Activated CD8-positive, alpha-beta T cell treated with anti-CD3 and anti-CD28 coated beads, Interleukin-2, amount 10 ng/mL, durations not matched to agents 7 days and 5 days (primary cell): ENCODE measurements at regions not wholly inside any gene's neighbourhood (a gene's known extent, or its start where the extent isn't known, plus 50 kb on each side); places are given as distances from the start of the nearest gene placed in this dataset.

Source experiments
- ATAC-seq: fragments of 150-1000 bp; cut with Tn5 transposase; one replicate; pipeline ENCODE4 v1.10.0; 2021; ENCODE audit warnings: moderate library complexity
- CTCF ChIA-PET: fragments of 350-600 bp; sonication (Branson Sonifier 250); formaldehyde crosslinking; loops from one replicate; lab custom pipeline; 2021; ENCODE audit warnings: antibody characterized with exemption; lab: Charles Lee
- POLR2A ChIA-PET: fragments of 350-600 bp; sonication (Branson Sonifier 250); formaldehyde crosslinking; loops from one replicate; lab custom pipeline; 2021; ENCODE audit warnings: antibody characterized with exemption; lab: Charles Lee
- DNase-seq: peaks from one replicate; pipeline ENCODE4 v3.0.0-alpha.2; 2020
- H3K27ac Mint-ChIP-seq: one replicate; pipeline ENCODE4 v1.8.0; 2021; ENCODE audit warnings: mild to moderate bottlenecking, mixed read lengths
- H3K27me3 Mint-ChIP-seq: one replicate; pipeline ENCODE4 v1.8.0; 2021; ENCODE audit warnings: low read depth, mixed read lengths
- H3K36me3 Mint-ChIP-seq: one replicate; pipeline ENCODE4 v1.8.0; 2021; ENCODE audit warnings: low read depth, mixed read lengths
- H3K4me1 Mint-ChIP-seq: one replicate; pipeline ENCODE4 v1.8.0; 2021; ENCODE audit warnings: low read depth, mixed read lengths
- H3K4me3 Mint-ChIP-seq: one replicate; pipeline ENCODE4 v1.8.0; 2021; ENCODE audit warnings: mild to moderate bottlenecking, mixed read lengths
- H3K9me3 Mint-ChIP-seq: one replicate; pipeline ENCODE4 v1.8.0; 2022; ENCODE audit warnings: mixed read lengths; ENCODE audit not compliant: insufficient read depth

DNA sequence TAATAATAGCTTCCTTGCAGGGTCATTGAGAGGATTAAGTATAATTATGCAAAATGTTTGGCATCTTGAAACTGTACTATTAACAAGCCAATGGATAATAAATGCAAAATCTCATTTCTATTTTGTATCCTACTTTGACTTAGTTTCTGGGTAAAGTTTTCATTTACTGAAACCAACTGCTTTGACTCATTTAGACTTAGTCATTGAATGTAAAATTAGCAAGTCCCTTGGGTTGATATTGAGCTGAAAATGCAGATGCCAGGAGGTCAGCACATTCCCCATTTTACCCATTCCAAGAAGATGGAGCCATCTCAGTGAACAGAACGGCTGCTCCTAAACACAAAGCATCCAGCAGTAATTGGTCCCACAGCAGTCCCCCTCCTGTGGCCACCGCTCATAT lies 74.7 kb upstream of the GATB start:
- ChIA-PET POLR2A (no interaction called here), CTCF (no interaction called here)
- Mint-ChIP-seq H3K4me1 (no peaks in the 10 kb centered on the region), H3K27ac (no peak overlapping the region), H3K36me3 (no peaks in the 10 kb centered on the region), H3K9me3 (no peaks in the 10 kb centered on the region), H3K4me3 (no peak overlapping the region), H3K27me3 (peaks cover 5% of the 10 kb centered on the region)
- ATAC-seq (no peak), DNase-seq (no peak)

DNA sequence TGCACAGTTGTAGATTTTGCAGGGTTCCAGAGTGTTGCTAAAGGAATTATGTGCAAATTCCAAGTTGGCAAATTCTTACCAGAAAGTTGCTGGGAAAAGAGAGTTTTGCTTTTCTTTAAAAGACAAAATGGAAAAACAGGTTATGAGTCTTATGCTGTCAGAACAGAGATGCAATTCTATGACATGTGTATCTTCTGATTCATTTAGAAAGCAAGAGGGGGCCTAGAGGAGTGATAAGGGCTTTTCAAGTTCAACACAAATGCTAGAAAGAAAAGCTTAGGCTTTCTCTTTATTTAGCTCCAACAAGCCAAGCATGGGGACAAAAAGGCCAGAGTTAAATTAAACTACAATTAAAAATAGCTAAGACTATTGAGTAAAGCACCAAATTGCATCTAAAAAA lies 72.4 kb upstream of the GATB start:
- H3K4me1 Mint-ChIP-seq, result no peaks in the 10 kb centered on the region
- ChIA-PET CTCF (no interaction called here), POLR2A (no interaction called here)
- ATAC-seq (no peak), DNase-seq (no peak)
- no peaks in the 10 kb centered on the region for H3K36me3 Mint-ChIP-seq
- no peak overlapping the region for H3K4me3 Mint-ChIP-seq
- H3K9me3 Mint-ChIP-seq, result no peaks in the 10 kb centered on the region
- H3K27ac Mint-ChIP-seq, result no peak overlapping the region
- H3K27me3 Mint-ChIP-seq, result peaks cover 5% of the 10 kb centered on the region

DNA sequence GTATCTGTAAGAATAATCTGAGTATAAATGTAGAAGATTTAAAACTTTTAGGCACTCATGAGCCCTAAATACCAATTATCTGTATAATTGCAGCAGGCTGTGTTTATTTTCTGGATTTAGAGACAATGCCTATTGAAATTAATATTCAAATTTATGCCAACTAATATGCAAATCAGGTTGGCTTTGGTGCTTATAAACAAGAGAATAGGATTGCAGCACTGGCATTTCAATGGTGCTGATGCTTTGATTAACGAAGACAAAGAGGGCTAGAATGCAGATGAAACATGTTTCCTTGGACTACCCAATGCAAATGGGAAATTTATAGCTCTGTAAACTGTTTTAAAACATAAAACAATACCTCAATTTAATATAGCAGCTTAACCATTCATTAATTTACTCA lies 70.7 kb upstream of the GATB start:
- ATAC-seq (no peak), DNase-seq (no peak)
- Mint-ChIP-seq H3K27me3 (peaks cover 5% of the 10 kb centered on the region), H3K27ac (no peak overlapping the region), H3K9me3 (no peaks in the 10 kb centered on the region), H3K4me3 (no peak overlapping the region), H3K36me3 (no peaks in the 10 kb centered on the region), H3K4me1 (no peaks in the 10 kb centered on the region)
- POLR2A ChIA-PET, result no interaction called here
- CTCF ChIA-PET, result interaction anchor here (1.1 kb wide), 1 partner anchor 30 kb away, joined by 3 read pairs; no protein-coding TSS in a partner anchor

DNA sequence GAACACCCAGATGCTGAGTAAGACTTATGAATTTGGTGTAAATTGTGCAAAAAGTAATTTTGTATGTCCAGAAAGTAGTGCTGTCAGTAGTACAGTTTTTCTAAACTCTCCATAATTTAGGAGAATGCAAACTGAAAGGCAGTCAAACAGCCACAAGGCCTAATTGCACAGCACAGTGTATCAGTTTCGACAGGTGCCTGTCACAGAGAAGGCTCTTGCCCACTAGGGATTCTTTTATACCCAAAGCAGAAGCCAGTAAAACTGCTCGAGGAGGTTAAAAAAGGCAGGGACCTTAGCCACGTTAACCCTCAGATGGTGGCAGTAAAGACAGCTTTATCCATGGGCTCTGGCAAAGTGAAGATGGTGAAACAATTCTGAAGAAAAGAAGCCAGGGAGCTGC lies 69.4 kb upstream of the GATB start:
- Mint-ChIP-seq H3K27me3 (peaks cover 5% of the 10 kb centered on the region), H3K4me3 (no peak overlapping the region), H3K4me1 (no peaks in the 10 kb centered on the region), H3K36me3 (no peaks in the 10 kb centered on the region), H3K27ac (no peak overlapping the region), H3K9me3 (no peaks in the 10 kb centered on the region)
- CTCF ChIA-PET, result no interaction called here
- DNase-seq, result no peak
- ATAC-seq, result no peak
- POLR2A ChIA-PET, result no interaction called here

DNA sequence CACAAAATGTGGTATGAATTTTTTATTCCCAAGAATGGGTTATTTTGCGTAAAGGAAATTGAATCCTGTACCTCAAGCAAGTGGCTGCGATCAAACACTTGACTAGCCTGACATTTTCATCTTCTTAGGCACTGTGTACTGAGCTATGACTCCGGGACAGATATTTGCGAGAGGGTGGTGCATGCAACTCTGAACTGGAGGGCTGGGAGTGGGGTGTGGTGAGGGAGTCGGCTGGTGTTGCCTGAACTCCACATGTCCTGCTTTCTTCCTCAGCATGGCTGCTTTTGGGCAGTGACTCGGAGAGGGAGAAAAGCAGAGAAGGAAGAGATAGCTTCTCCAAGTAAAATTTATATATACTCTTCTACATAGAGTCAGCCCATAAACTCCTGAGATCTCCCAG lies 68.5 kb upstream of the GATB start:
- H3K36me3 Mint-ChIP-seq, result no peaks in the 10 kb centered on the region
- H3K9me3 Mint-ChIP-seq, result no peaks in the 10 kb centered on the region
- H3K27ac Mint-ChIP-seq, result no peak overlapping the region
- CTCF ChIA-PET, result no interaction called here
- ATAC-seq (no peak), DNase-seq (no peak)
- no peak overlapping the region for H3K4me3 Mint-ChIP-seq
- POLR2A ChIA-PET, result no interaction called here
- H3K27me3 Mint-ChIP-seq, result peaks cover 5% of the 10 kb centered on the region
- H3K4me1 Mint-ChIP-seq, result no peaks in the 10 kb centered on the region

DNA sequence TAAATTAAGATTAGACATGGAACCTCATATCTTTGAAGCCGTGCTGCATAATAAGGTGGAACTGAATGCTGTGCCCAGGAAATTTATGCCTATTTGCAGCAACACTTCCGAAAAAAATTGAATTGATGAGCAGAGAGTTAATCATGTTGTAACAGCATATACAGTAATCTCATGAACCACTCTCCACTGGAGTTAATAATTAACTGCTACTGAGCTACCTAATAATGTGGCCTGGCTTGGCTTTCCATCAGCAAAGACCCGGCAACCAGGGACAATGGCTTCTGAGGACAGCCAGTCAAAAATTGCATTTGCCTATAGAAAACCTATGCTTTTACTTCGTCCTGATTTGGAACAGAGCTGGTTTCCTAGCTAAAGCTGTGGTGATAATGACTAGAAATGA lies 63.8 kb upstream of the GATB start:
- no peak overlapping the region for H3K27ac Mint-ChIP-seq
- no peak overlapping the region for H3K4me3 Mint-ChIP-seq
- ChIA-PET CTCF (no interaction called here), POLR2A (no interaction called here)
- H3K9me3 Mint-ChIP-seq, result no peaks in the 10 kb centered on the region
- H3K27me3 Mint-ChIP-seq, result peaks cover 13% of the 10 kb centered on the region
- H3K4me1 Mint-ChIP-seq, result no peaks in the 10 kb centered on the region
- DNase-seq (no peak), ATAC-seq (no peak)
- H3K36me3 Mint-ChIP-seq, result no peaks in the 10 kb centered on the region

DNA sequence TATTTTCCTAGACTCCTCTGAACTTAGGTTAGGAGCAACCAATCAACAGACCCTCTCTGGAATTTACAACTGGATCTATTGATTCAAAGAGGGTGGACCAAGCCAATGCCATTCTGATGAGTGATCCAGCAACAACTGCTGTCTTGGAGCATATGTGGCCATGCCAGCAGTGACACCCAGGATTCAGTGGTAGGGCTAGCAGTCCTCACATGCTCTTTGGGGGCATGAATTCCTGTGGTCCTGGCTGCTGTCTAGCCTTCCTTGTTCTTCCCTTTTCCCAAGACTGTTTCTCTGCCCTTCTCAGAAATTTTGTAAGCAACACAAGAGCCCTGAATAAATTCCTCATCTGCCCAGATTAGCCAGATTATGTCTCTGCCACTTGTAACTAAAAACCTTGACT lies 61.5 kb upstream of the GATB start:
- POLR2A ChIA-PET, result no interaction called here
- no peaks in the 10 kb centered on the region for H3K4me1 Mint-ChIP-seq
- ATAC-seq, result no peak
- H3K27me3 Mint-ChIP-seq, result peaks cover 13% of the 10 kb centered on the region
- no peak overlapping the region for H3K27ac Mint-ChIP-seq
- H3K36me3 Mint-ChIP-seq, result no peaks in the 10 kb centered on the region
- H3K9me3 Mint-ChIP-seq, result no peaks in the 10 kb centered on the region
- CTCF ChIA-PET, result no interaction called here
- no peak for DNase-seq
- no peak overlapping the region for H3K4me3 Mint-ChIP-seq

DNA sequence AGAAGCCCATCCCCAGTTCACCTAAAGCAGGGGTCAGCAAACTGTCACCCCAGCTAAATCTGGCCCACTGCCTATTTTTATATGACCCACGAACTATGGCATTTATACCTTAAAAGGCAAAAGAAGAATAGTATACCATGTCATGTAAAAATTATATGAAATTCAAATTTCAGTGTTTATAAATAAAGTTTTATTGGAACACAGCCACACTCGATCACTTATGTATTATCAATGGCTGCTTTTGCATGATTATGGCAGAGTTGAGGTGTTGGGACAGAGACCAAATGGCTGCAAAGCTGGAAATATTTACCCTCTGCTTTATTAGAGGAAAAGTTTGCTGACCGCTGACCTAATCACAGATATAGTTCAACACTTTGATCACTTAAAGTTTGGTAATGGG lies 59.2 kb upstream of the GATB start:
- POLR2A ChIA-PET, result interaction anchor here (0.8 kb wide), 1 partner anchor 60 kb away, joined by 3 read pairs; no protein-coding TSS in a partner anchor
- CTCF ChIA-PET, result no interaction called here
- Mint-ChIP-seq H3K27ac (no peak overlapping the region), H3K4me1 (no peaks in the 10 kb centered on the region), H3K27me3 (peaks cover 13% of the 10 kb centered on the region), H3K9me3 (no peaks in the 10 kb centered on the region), H3K36me3 (no peaks in the 10 kb centered on the region), H3K4me3 (no peak overlapping the region)
- DNase-seq (no peak), ATAC-seq (no peak)

DNA sequence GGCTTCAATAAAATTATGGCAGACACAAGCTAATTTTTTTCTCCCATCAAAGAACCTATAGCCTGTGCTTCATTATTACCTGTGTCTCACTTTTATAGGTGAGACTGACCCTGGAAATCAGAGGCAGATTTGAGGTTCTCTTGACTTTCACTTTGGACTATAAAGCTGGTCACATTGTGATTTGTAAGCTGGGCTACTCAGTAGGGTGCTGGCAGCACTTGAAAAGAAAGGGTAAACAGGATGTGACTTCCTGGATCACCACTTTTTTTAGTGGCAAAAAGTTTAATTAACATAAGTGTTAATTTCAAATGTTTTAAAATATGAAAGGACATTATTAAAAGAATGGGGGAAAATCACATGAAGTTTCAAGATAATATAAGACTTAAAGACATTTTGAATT lies 50.6 kb upstream of the GATB start:
- no peak for ATAC-seq
- DNase-seq, result no peak
- Mint-ChIP-seq H3K9me3 (no peaks in the 10 kb centered on the region), H3K4me3 (no peak overlapping the region), H3K27ac (no peak overlapping the region), H3K36me3 (no peaks in the 10 kb centered on the region), H3K4me1 (no peaks in the 10 kb centered on the region), H3K27me3 (no peaks in the 10 kb centered on the region)
- POLR2A ChIA-PET, result no interaction called here
- CTCF ChIA-PET, result interaction anchor here (1.2 kb wide), 1 partner anchor 9 kb away, joined by 3 read pairs; no protein-coding TSS in a partner anchor
